ENCODE measurements at regions not wholly inside any gene's neighbourhood (a gene's known extent, or its start where the extent isn't known, plus 50 kb on each side); places are given as distances from the start of the nearest gene placed in this dataset.

DNA sequence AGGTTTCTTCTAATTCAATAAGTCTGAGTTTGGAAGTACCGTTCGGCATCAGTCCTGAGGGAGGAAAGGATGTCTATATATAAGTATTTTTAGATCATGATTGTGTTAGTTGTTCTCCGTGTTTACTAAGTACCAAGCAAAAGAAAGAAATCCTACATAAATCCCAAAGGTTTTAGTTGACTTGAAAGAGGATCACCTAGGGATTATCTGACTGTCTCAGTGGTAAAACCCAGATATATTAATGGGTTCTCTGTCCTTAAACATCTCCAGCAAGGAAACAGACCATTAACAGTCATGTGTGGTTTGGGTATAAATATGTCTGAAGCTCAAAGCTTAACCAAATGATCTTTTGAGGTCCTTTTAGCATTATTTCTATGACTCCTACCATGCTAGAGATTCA is 207.1 kb upstream of the RASGEF1B start:
- Histone ChIP-seq H3F3A (ENCODE audit: insufficient read depth, low read length, poor library complexity, severe bottlenecking) (no peaks in the 10 kb centered on the region), H3K27ac (ENCODE audit: low read length) (no peak overlapping the region), H4K20me1 (ENCODE audit: insufficient read depth) (no peaks in the 10 kb centered on the region), H2AFZ (ENCODE audit: low read depth, low read length) (no peak overlapping the region), H3K9ac (ENCODE audit: low read length) (no peak overlapping the region), H3K79me2 (replicated peaks; ENCODE audit: insufficient read depth, low read length) (no peaks in the 10 kb centered on the region), H3K9me3 (ENCODE audit: low read length) (no peaks in the 10 kb centered on the region), H3K4me2 (ENCODE audit: low read length) (no peak overlapping the region), H3K9me2 (ENCODE audit: insufficient read depth, low read length) (no peaks in the 10 kb centered on the region), H3K4me3 (ENCODE audit: low read length) (no peak overlapping the region), H3K27me3 (ENCODE audit: insufficient read depth, low read depth, low read length) (no peaks in the 10 kb centered on the region), H3K36me3 (ENCODE audit: insufficient read depth, low read length) (no peaks in the 10 kb centered on the region)
- TF ChIP-seq MXI1 (conservative IDR thresholded peaks at IDR 0.05; ENCODE audit: poor library complexity, severe bottlenecking) (no peak), SMC3 (conservative IDR thresholded peaks at IDR 0.05; ENCODE audit: poor library complexity) (no peak), EP300 (conservative IDR thresholded peaks at IDR 0.05; ENCODE audit: poor library complexity, severe bottlenecking) (no peak), RAD21 (conservative IDR thresholded peaks at IDR 0.05) (no peak), POLR2AphosphoS5 (IDR thresholded peaks at IDR 0.05) (no peak), TAF1 (IDR thresholded peaks at IDR 0.05; ENCODE audit: low read depth) (no peak), EZH2 (IDR thresholded peaks at IDR 0.05; ENCODE audit: borderline replicate concordance, insufficient read depth, low read length, poor library complexity, severe bottlenecking) (no peak)
- TF ChIP-seq, protein P1, sequence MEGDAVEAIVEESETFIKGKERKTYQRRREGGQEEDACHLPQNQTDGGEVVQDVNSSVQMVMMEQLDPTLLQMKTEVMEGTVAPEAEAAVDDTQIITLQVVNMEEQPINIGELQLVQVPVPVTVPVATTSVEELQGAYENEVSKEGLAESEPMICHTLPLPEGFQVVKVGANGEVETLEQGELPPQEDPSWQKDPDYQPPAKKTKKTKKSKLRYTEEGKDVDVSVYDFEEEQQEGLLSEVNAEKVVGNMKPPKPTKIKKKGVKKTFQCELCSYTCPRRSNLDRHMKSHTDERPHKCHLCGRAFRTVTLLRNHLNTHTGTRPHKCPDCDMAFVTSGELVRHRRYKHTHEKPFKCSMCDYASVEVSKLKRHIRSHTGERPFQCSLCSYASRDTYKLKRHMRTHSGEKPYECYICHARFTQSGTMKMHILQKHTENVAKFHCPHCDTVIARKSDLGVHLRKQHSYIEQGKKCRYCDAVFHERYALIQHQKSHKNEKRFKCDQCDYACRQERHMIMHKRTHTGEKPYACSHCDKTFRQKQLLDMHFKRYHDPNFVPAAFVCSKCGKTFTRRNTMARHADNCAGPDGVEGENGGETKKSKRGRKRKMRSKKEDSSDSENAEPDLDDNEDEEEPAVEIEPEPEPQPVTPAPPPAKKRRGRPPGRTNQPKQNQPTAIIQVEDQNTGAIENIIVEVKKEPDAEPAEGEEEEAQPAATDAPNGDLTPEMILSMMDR (IDR thresholded peaks at IDR 0.05; ENCODE audit: poor library complexity, severe bottlenecking), result no peak
- TF ChIP-seq, protein P2, sequence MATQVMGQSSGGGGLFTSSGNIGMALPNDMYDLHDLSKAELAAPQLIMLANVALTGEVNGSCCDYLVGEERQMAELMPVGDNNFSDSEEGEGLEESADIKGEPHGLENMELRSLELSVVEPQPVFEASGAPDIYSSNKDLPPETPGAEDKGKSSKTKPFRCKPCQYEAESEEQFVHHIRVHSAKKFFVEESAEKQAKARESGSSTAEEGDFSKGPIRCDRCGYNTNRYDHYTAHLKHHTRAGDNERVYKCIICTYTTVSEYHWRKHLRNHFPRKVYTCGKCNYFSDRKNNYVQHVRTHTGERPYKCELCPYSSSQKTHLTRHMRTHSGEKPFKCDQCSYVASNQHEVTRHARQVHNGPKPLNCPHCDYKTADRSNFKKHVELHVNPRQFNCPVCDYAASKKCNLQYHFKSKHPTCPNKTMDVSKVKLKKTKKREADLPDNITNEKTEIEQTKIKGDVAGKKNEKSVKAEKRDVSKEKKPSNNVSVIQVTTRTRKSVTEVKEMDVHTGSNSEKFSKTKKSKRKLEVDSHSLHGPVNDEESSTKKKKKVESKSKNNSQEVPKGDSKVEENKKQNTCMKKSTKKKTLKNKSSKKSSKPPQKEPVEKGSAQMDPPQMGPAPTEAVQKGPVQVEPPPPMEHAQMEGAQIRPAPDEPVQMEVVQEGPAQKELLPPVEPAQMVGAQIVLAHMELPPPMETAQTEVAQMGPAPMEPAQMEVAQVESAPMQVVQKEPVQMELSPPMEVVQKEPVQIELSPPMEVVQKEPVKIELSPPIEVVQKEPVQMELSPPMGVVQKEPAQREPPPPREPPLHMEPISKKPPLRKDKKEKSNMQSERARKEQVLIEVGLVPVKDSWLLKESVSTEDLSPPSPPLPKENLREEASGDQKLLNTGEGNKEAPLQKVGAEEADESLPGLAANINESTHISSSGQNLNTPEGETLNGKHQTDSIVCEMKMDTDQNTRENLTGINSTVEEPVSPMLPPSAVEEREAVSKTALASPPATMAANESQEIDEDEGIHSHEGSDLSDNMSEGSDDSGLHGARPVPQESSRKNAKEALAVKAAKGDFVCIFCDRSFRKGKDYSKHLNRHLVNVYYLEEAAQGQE (IDR thresholded peaks at IDR 0.05; ENCODE audit: borderline replicate concordance), result no peak

DNA sequence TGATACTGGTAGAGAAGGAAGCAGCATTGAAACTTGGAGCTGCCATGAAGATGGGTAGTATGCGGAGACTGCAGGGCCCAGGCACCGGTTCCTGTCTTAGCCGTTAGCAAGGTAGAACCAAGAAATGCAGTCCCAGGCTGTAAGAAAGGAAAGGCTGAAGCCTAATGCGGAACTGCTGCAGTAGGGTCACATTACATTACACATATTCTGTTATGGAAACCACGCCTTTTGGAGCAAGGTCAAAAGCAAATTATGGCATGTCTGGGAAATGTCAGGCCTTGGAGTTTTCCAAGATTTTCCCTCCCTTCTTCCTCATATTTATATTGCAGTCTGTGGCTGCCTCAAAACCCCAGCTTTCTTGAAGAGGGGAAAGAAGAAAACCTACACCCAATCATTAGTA is 204.8 kb upstream of the RASGEF1B start:
- Histone ChIP-seq H3K79me2 (replicated peaks; ENCODE audit: insufficient read depth, low read length) (no peaks in the 10 kb centered on the region), H3K27me3 (ENCODE audit: insufficient read depth, low read depth, low read length) (no peaks in the 10 kb centered on the region), H3K9ac (ENCODE audit: low read length) (no peak overlapping the region), H3K4me2 (ENCODE audit: low read length) (no peak overlapping the region), H3F3A (ENCODE audit: insufficient read depth, low read length, poor library complexity, severe bottlenecking) (no peaks in the 10 kb centered on the region), H3K27ac (ENCODE audit: low read length) (no peak overlapping the region), H4K20me1 (ENCODE audit: insufficient read depth) (no peaks in the 10 kb centered on the region), H3K9me2 (ENCODE audit: insufficient read depth, low read length) (no peaks in the 10 kb centered on the region), H2AFZ (ENCODE audit: low read depth, low read length) (no peak overlapping the region), H3K36me3 (ENCODE audit: insufficient read depth, low read length) (no peaks in the 10 kb centered on the region), H3K9me3 (ENCODE audit: low read length) (no peaks in the 10 kb centered on the region), H3K4me3 (ENCODE audit: low read length) (no peak overlapping the region)
- no peak for TF ChIP-seq TAF1 (IDR thresholded peaks at IDR 0.05; ENCODE audit: low read depth)
- no peak for TF ChIP-seq EZH2 (IDR thresholded peaks at IDR 0.05; ENCODE audit: borderline replicate concordance, insufficient read depth, low read length, poor library complexity, severe bottlenecking)
- no peak for TF ChIP-seq POLR2AphosphoS5 (IDR thresholded peaks at IDR 0.05)
